ENCODE measurements at regions not wholly inside any gene's neighbourhood (a gene's known extent, or its start where the extent isn't known, plus 50 kb on each side); places are given as distances from the start of the nearest gene placed in this dataset.

DNA sequence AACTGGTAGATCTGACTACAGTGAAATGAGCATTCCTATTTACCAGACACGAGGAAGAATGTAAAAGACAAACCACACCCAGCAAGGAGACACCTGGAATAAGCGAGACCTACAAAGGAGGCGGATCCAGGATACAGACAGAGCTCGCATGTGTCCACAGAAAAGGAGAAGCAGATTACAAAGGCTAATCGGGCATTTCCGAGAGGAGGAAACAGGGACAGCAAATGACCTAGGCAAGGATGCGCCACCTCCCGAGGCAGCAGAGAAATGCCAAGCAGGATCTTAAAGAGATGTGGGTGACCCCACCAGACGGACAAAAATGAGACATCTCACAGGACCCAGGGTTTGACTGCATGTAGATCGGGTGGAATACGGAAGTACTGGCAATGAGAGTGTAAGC lies 63.2 kb upstream of the IQSEC1 start:
- H3K4me1 ChIP-seq (ENCODE audit: insufficient read depth, poor library complexity, severe bottlenecking): no peaks in the 10 kb centered on the region
- ATAC-seq (ENCODE audit: low read depth) (no peak), DNase-seq (ENCODE audit: low spot score) (no peak)
- no peak overlapping the region for H3K27ac ChIP-seq (ENCODE audit: poor library complexity, severe bottlenecking)
- no peaks in the 10 kb centered on the region for H3K9me3 ChIP-seq (ENCODE audit: severe bottlenecking)
- TF ChIP-seq, protein P1, sequence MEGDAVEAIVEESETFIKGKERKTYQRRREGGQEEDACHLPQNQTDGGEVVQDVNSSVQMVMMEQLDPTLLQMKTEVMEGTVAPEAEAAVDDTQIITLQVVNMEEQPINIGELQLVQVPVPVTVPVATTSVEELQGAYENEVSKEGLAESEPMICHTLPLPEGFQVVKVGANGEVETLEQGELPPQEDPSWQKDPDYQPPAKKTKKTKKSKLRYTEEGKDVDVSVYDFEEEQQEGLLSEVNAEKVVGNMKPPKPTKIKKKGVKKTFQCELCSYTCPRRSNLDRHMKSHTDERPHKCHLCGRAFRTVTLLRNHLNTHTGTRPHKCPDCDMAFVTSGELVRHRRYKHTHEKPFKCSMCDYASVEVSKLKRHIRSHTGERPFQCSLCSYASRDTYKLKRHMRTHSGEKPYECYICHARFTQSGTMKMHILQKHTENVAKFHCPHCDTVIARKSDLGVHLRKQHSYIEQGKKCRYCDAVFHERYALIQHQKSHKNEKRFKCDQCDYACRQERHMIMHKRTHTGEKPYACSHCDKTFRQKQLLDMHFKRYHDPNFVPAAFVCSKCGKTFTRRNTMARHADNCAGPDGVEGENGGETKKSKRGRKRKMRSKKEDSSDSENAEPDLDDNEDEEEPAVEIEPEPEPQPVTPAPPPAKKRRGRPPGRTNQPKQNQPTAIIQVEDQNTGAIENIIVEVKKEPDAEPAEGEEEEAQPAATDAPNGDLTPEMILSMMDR (IDR thresholded peaks at IDR 0.05; ENCODE audit: poor library complexity, severe bottlenecking): no peak
- no peaks in the 10 kb centered on the region for H3K27me3 ChIP-seq (ENCODE audit: insufficient read depth, poor library complexity, severe bottlenecking)
- H3K4me3 ChIP-seq (ENCODE audit: severe bottlenecking): no peak overlapping the region
- H3K36me3 ChIP-seq (ENCODE audit: low read depth): no peaks in the 10 kb centered on the region

DNA sequence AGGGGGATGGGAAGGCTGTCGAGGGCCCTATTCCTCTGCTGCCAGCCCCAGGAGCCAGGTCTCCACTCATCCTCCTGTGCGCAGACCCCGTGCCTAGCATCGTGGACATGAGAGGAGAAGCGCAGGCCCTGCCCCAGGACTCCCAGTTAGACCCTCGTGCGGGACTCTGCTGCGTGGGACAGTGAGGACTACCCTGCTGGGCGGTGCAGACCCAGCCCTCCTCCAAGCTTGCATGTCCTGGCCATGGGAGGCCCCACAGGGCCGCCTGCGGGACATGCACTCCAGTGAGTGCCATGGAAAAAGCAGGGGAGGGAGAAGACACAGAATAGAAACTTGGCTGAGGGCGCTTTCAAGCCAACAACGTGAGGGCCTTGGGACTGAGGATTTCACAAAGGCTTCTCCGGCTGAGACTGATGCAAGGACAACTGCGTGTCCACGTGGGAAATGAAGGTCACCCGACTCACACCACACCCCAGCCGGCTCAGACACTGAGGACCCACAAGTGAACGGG lies 62.6 kb upstream of the IQSEC1 start:
- TF ChIP-seq, protein P1 (IDR thresholded peaks at IDR 0.05; ENCODE audit: poor library complexity, severe bottlenecking): no peak
- no peaks in the 10 kb centered on the region for H3K9me3 ChIP-seq (ENCODE audit: severe bottlenecking)
- ATAC-seq (ENCODE audit: low read depth) (no peak), DNase-seq (ENCODE audit: low spot score) (no peak)
- H3K4me3 ChIP-seq (ENCODE audit: severe bottlenecking): no peak overlapping the region
- H3K27me3 ChIP-seq (ENCODE audit: insufficient read depth, poor library complexity, severe bottlenecking): no peaks in the 10 kb centered on the region
- H3K4me1 ChIP-seq (ENCODE audit: insufficient read depth, poor library complexity, severe bottlenecking): no peaks in the 10 kb centered on the region
- no peak overlapping the region for H3K27ac ChIP-seq (ENCODE audit: poor library complexity, severe bottlenecking)
- H3K36me3 ChIP-seq (ENCODE audit: low read depth): no peaks in the 10 kb centered on the region

DNA sequence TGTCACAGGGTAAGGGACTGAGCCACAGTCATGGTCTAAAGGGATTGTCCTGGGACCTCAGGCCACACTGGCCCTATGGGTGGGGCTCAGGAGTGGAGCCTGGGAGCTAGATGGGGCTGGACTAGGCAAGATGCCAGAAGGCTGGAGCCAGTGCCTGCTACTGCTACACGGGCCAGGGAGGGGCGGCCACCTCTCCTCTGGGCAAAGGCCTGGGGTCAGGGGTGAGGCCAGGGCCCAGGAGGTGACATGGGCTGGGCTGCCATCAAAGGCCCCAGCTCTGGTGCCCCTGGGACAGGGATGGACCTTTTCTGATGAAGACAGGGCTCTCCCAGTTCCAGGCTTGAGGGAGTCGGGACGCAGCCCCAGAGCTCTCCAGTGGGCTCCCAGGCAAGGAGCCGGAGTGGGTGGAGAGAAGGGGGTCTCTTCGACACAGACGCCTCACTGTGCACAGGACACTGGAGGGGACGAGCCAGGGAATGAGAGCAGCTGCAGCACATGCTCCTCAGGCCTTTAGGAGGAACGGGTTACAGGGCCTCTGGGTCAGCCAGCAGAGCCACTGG lies 62.1 kb upstream of the IQSEC1 start:
- ATAC-seq (ENCODE audit: low read depth) (no peak), DNase-seq (ENCODE audit: low spot score) (no peak)
- Histone ChIP-seq H3K27ac (ENCODE audit: poor library complexity, severe bottlenecking) (no peak overlapping the region), H3K36me3 (ENCODE audit: low read depth) (no peaks in the 10 kb centered on the region), H3K4me1 (ENCODE audit: insufficient read depth, poor library complexity, severe bottlenecking) (no peaks in the 10 kb centered on the region), H3K9me3 (ENCODE audit: severe bottlenecking) (no peaks in the 10 kb centered on the region), H3K27me3 (ENCODE audit: insufficient read depth, poor library complexity, severe bottlenecking) (no peaks in the 10 kb centered on the region), H3K4me3 (ENCODE audit: severe bottlenecking) (no peak overlapping the region)
- TF ChIP-seq, protein P1 (IDR thresholded peaks at IDR 0.05; ENCODE audit: poor library complexity, severe bottlenecking): no peak

DNA sequence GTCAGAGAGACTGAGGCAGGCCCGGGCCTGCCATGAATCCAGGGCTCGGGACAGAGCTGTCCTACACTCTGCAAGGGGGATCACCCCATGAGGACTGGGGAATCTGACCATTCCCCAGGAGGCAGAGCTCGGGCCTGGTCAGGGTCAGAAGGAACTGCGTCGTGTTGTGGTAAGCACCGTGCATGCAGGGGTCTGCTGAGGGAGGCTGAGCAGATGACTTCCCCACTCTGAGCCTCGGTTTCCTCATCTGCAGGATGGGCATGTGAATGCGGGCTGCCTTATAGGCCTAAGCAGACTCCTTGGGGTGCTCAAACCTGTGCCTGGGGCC lies 61.6 kb upstream of the IQSEC1 start:
- ATAC-seq (ENCODE audit: low read depth): no peak
- Histone ChIP-seq H3K27me3 (ENCODE audit: insufficient read depth, poor library complexity, severe bottlenecking) (no peaks in the 10 kb centered on the region), H3K27ac (ENCODE audit: poor library complexity, severe bottlenecking) (no peak overlapping the region), H3K4me1 (ENCODE audit: insufficient read depth, poor library complexity, severe bottlenecking) (no peaks in the 10 kb centered on the region), H3K9me3 (ENCODE audit: severe bottlenecking) (no peaks in the 10 kb centered on the region), H3K4me3 (ENCODE audit: severe bottlenecking) (no peak overlapping the region), H3K36me3 (ENCODE audit: low read depth) (no peaks in the 10 kb centered on the region)
- TF ChIP-seq, protein P1 (IDR thresholded peaks at IDR 0.05; ENCODE audit: poor library complexity, severe bottlenecking): no peak
- no peak for DNase-seq (ENCODE audit: low spot score)

DNA sequence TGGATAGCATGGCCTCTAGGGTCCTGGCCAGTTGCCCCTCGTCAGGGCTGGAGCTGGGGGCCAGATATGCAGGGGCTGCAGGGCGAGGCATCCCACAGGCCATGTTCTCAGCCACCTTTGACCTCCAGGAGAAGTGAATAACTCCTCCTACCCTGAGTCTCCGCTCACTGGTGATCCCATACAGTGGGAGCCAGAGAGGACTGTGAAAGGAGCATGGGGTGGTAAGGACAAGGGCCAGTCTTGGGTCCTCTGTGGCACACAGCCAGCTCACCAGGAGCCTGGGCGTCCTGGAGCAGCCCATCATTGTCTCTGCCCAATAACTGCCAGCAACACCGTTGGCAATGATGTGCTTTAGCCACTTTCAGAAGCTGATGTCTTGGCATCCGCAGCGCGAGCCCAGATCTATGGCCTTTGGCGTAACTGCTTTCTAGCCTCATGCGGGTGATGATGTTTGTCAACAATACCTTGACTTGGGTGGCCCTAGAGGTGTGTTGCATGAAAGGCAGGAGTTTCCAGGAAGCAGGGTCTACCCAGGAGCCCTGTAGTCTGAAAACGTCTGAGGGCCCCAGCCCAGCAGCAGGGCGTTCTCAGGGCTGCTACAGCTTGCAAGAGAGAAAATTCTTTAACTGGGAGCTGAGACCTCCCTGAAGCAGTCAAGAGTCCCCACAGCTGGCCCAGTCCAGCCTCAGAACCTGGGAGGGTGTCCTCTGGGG lies 61.1 kb upstream of the IQSEC1 start:
- DNase-seq (ENCODE audit: low spot score): no peak
- TF ChIP-seq, protein P1 (IDR thresholded peaks at IDR 0.05; ENCODE audit: poor library complexity, severe bottlenecking): no peak
- Histone ChIP-seq H3K27me3 (ENCODE audit: insufficient read depth, poor library complexity, severe bottlenecking) (no peaks in the 10 kb centered on the region), H3K9me3 (ENCODE audit: severe bottlenecking) (no peaks in the 10 kb centered on the region), H3K36me3 (ENCODE audit: low read depth) (no peaks in the 10 kb centered on the region), H3K4me3 (ENCODE audit: severe bottlenecking) (no peak overlapping the region), H3K4me1 (ENCODE audit: insufficient read depth, poor library complexity, severe bottlenecking) (no peaks in the 10 kb centered on the region), H3K27ac (ENCODE audit: poor library complexity, severe bottlenecking) (no peak overlapping the region)
- ATAC-seq (ENCODE audit: low read depth): no peak
